Mucosa of gallbladder (tissue), 1 donor: ENCODE measurements at regions not wholly inside any gene's neighbourhood (a gene's known extent, or its start where the extent isn't known, plus 50 kb on each side); places are given as distances from the start of the nearest gene placed in this dataset.

Source experiments
- DNase-seq: peaks from one replicate; pipeline ENCODE4 v3.0.0-alpha.2; 2020; ENCODE audit warnings: low spot score
- donor health status: DM: no; HTN: no; CAD: no.

DNA sequence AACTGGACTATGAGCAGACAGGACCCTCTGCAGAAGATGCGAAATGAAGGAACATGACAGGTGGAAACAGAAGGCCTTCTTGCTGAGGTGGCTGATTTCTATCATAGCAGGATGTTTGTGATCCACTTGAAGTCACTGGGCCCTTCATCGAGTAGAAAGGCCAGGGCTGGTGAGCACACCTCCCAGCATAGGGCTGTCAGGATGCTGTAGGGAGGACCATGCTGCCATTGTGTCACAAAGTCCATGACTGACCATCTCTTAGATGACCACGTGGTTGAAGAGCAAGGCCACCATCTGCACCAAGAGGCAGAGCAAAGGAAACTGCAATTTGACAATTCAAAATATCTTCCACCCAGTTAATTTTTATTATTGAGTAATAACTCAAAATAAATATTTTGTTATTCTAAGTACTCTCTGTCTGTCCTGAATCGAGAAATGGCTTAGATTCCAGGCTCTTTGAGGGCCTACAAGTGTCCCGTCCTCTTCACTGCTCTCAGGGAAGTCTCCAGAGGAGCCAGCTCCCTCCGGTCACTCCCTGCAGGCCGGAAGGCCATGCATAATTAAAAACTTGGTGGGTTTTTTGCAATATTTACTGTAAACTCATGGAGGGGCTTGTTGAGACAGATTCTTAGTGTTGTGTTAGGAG is 249.3 kb upstream of the ZMIZ1 start:
- DNase-seq: no peak

- no peak for DNase-seq
Measured at GRCh38 chr10:78820007-78820362, 248.8 kb upstream of the ZMIZ1 start.

DNA sequence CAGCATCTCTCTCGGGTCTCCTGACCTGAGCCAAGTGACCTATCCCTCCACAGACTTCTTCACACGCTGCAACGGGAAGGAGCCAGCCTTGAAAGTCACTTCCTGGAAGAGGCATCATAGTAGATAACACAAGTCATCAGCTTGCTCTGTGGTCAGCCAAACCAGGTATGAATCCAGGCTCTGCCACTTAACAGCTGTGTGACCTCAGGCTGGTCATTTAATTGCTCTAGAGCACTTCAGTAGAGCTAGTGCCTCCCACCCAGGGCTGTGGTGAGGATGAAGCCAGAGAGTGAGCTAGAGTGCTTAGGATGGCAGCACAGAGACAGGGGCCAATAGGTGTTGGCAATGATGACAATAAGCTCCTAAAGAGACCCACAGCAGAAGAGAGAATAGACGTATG is 247.7 kb upstream of the ZMIZ1 start:
- DNase-seq: no peak

GRCh38 chr10:78828647-78829539 is 239.9 kb upstream of the ZMIZ1 start:
- no peak for DNase-seq

DNA sequence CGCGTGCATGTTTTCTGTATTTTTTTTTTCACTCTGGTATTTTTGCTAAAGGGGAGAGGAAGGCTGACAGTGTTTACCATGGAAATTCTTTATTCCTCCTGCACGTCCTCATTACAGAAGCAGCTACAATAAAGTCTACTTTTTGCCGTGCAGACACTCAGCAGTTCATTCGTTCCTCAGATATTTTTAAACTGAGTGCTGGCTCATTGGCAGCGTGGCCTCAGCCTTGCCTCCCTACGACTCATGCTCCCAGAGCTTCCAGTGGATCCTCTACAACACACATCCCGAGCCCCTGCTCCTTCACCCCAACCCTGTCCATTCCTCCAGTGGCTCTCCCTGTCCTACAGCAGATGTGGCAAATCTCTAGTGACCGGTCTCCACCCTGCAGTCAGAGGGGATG is 239.2 kb upstream of the ZMIZ1 start:
- no peak for DNase-seq

GRCh38 chr10:78830062-78830975 is 238.4 kb upstream of the ZMIZ1 start:
- no peak for DNase-seq

DNA sequence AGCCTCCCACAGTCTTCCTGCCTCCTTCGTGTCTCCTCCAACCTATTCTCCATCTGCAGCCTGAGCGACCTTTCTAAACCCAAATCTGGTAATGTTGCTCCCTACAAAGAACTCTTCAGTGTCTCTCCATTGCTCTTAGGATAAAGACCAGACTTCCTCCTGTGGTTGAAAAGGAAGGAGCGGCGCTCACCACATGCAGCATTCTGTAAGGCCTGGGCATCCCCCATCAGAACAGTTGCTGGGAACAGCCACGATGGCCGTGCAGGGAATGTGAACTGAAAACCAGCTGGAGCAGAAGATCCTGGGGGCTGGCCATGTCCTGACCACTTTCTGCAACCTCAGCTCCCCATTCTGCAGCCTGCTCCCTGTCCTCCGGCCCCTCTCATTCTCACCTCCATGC is 237.8 kb upstream of the ZMIZ1 start:
- DNase-seq: no peak

DNA sequence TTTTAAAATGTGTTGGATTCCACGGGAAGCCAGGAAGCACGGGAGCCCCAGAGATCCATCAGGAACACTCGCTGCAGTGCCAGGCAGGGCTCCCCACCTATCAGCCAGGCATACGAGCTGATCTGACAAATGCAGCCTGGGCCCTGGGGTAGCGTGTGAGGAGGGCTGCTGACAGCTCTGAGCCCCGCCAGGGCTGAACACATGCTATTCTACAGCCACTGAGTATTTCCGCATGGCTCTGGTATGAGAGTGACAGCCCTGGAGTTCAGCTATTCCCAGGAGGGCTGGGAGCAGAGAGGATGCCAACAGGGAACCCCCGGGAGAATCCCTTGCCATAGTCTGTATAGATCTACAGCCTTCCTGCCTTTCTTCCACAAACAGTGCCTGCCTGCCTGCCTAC is 237.3 kb upstream of the ZMIZ1 start:
- no peak for DNase-seq

DNA sequence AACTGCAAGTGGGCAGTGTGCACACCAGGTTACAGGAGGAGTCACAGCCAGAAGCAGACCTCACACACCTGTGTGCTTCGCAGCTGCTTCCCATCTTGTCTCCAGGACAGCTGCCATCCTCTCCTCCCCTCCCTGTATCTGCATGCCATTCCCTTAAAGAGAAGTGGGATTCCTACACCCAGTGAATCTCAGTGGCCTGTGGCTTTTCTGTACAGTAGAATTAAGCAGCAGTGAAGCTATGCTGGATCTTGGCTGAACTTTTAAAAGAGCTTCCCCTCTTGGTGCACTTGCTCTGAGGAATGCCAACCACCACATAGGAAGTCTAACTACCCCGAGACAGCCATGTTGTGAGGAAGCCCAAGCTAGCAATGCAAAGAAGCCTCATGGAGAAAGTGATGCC is 236.5 kb upstream of the ZMIZ1 start:
- no peak for DNase-seq

GRCh38 chr10:78838141-78838657 is 230.6 kb upstream of the ZMIZ1 start:
- DNase-seq: no peak

- no peak for DNase-seq
Measured at GRCh38 chr10:78843495-78843894, 225.3 kb upstream of the ZMIZ1 start.

DNA sequence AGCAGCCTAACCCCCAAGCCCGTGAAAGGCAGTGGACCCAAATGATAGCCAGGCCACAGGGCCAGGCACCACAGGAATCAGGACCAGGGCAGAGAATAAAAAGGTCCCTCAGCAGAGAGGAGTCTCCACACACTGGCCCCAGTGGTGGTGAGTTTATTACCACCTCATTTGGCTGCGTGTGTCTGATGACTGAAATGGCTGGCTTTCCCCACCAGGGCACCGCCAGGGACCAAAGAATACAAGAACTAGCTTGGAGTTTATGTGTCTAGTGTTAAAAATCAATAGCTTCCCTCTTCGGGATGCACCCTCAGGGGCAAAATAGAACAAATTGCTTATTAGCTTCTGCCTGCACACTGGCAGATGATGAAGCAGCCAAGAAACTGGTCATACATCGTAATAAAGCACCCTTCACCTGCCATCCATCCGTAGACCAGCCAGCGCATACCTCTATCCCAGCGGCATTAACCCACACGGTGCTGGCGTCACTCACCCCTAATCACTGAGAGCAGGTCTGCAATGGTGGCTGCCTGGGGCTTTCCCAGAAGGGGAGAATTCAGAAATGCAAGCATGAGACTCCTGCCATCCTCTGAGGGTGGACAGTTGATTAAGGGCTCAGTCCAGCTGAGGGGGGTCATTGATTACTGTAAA is 223.7 kb upstream of the ZMIZ1 start:
- DNase-seq: no peak

GRCh38 chr10:78846071-78846470 is 222.7 kb upstream of the ZMIZ1 start:
- no peak for DNase-seq

DNA sequence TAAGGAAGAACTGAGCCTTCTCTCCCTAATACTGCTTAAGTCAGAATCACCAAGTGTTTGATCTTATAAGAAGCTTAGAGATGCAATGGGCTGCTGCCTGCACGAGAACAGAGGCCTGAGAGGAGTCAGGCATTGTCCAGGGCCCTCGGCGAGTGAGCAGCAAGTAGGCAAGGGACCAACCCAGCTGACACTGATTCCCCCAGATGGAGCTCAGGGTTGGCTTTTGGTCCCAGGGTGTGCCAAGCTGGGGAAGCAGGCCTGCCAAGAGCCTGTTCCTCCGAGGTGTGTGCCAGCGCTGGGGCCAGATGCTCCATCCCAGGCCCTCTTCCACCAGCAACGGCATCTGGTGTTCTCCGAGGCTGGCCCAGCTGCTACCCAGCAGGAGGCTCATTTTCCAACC is 222.0 kb upstream of the ZMIZ1 start:
- no peak for DNase-seq

DNA sequence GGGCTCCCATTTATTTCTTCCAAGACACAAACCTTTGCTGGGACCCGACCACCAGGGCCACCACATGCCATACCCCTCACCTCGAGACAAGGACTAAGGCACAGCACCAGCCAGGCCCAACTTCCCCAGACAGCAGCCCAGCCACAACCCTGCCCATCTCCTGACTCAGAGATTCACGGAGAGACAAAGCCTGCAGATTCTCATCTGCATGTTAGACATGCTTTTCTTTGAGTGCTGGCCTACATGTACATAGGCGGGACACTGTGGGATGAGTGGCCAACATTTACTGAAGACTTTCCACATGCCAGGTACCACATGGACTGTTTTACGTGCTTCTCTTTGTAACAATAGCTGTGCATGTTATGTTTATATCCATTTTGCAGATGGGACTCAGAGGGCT is 221.3 kb upstream of the ZMIZ1 start:
- DNase-seq: no peak

- no peak for DNase-seq
Measured at GRCh38 chr10:78849115-78849514, 219.7 kb upstream of the ZMIZ1 start.

DNA sequence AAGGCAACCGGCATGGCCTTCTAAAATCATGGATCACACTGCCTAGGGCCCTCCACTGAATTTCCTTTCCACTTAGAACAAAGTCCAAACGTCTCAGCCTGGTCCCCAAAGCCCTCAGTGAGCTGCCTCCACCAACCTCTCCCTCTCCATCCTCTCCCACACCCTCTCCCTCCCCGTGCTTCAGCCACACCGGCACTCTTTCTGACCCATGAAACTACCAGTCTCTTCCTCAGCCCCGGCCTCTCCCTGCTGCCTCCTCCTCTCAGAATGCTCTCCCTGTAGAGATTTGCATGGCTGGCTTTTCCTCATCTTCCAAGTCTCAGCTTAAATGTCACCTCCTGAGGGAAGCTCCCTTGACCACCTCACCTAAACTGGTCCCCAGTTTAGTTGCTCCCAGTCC is 219.0 kb upstream of the ZMIZ1 start:
- no peak for DNase-seq

- DNase-seq: no peak
Measured at GRCh38 chr10:78850644-78851435, 217.9 kb upstream of the ZMIZ1 start.

- no peak for DNase-seq
Measured at GRCh38 chr10:78851647-78852046, 217.1 kb upstream of the ZMIZ1 start.

- DNase-seq: no peak
Measured at GRCh38 chr10:78852466-78853240, 216.1 kb upstream of the ZMIZ1 start.
